Ramos (cell line): ENCODE measurements at regions not wholly inside any gene's neighbourhood (a gene's known extent, or its start where the extent isn't known, plus 50 kb on each side); places are given as distances from the start of the nearest gene placed in this dataset.
"Not testable (repeated sequence)": the region's sequence is repeated elsewhere in the genome, so short reads cannot be mapped to it uniquely, and the experiment has no call there.

ENCODE experiments used
- in situ Hi-C: fragments of 300-500 bp; cut with MboI; formaldehyde crosslinking; loops from one replicate; pipeline ENCODE4 v1.14.3; 2022; ENCODE audit warnings: low sequenced_read_pairs; ENCODE audit not compliant: unreplicated experiment

DNA sequence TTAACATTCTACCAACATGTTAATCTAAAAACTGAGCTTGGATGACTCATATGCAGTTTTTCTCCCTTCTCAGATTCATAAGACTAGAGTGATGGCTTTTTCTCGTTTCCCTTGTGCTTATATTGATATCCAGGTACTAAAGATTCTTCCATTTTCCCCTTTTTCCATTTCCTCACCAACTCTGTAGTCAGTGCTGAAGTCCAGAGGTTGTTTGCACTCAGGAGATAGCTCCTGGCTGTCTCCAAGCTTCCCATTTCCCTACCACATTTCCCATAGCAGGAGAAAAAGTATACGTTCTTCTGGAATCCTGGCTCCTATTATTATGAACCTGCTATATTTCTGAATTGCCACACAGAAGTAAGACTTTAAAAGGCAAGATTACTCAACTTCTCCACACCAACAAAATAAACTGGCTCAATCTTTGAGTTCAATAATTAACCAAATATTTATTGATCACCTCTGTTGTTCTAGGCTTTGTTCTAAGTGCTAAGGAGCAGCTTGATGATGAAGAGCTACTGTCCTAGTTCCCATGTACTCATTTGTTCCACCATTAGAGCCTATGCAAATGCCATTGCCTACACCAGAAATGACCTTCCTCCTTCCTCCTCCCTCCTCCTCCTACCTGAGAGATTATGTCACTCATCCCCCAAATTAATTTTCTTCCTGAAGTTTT, 454.4 kb upstream of the RPS6KA3 start:
- in situ Hi-C loops = no loop called here

DNA sequence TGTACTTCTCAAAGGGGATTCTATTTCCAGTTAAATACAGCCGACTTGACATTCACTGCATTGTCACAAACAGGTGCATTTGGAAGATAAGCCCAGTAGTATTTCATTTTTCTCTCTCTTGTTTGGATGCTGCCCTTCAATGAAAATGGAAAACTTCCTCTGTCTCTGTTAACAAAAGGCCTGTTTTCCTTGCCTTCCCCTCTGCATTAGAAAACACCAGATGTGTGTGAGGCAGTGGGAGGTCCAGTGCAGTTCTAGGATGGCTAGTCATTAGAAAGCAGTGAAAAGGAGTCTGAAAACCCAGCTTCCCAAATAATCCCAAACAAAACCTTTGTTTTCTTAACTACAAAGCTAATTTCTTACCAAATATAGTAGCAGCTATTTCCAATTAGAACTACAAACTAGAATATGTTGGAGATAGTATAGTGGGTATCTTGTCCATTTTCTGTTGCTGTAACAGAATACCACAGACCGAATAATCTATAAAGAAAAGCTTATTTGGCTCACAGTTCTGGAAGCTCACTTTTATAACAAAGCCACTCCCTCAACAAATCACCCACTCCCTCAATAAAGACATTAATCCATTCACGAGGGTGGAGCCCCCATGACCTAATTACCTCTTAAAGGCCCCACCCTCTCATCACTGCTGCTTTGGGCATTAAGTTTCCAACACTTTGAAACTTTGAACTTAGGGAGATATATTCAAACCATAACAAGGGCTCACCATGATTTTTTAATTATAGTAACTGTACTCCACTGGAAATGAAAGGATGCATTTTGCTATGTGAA, 452.1 kb upstream of the RPS6KA3 start:
- in situ Hi-C loops = no loop called here

DNA sequence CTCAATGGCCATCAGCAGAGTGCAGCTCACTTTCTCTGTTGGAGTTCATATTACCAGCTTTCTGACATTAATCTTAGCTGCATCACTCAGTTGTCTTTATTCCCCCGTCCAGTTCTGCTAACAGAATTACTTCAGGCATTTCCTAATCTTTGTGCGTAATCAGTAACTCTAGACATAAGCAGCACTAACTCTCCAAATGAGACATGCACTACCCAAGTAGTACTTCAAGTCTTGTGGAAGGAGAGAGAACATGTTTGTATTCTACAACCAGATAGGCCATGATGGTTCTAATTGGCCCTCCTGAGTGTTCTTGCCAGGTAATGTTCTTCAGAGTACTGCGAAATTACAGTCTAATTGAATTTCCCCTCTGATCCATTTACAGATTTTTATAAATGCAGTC, 448.5 kb upstream of the RPS6KA3 start:
- in situ Hi-C loops = no loop called here

DNA sequence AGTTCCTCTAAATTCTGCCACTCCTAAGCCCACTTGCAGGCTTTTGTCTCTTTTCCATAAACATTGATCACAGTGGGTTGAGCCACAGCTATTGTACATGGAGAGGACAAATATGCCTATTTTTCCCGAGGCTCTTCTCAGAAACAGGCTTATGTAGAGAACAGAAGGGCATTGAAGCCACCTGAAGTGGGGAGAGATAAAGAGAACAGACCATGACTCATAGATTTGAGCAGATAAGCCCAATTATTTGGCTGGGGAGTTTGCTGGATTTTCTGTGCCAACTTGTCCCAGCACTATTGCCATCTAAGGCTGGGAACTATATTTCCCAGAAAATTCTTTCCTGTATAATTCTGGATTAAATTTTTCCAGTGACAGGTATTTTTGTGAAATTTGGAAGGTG, 446.1 kb upstream of the RPS6KA3 start:
- in situ Hi-C loops = no loop called here

DNA sequence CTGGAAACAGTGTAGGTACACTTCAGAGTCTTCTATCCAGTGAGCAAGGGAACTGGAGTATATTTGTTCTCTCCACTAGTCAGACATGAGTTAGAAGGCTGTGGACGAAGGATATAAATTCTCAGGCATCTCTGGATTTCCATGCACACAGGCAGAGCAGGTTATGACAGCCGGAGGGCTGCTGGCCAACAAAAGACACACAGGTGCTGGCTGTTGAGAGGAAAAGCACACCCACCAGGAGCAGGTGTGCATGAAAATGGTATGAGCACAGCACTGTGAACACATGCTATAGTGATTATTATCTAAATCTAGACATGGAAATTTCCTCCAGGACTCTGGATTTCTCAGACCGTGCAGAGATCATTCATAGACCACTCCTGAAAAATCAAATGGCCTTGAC, 444.7 kb upstream of the RPS6KA3 start:
- in situ Hi-C loops = no loop called here

DNA sequence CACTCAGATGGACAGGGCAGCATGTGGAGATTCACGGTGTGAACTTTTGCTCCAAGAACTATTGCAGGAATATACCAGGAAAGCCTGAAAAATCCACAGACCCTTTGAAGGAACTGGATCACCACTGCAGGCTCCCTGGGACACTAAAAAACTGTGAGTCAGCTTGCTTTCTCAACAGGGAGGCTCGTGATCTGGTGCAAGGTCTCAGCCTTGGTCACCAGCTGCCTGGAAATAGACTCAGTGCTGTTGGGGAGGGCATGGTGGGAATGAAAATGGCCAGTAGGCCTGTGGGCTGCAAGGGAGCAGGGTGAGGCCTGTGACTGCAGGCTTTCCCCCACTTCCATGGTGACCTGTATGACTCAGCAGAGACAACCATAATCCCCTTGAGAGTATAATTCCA, 426.4 kb upstream of the RPS6KA3 start:
- in situ Hi-C loops = no loop called here

DNA sequence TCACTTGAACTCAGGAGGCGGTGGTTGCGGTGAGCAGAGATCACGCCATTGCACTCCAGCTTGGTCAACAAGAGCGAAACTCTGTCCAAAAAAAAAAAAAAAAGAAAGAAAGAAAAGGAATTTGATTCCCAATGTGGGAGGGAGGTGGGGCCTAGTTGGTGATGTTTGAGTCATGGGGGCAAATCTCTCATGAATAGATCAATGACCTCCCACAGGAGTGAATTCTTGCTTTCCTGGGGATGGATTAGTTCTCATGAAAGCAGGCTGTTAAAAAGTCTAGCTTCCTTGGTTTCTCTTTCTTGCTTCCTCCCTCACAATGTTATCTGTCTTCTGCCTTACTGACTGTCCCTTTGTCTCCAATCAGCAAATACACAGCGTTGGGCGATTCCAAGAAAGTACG, 419.5 kb upstream of the RPS6KA3 start:
- in situ Hi-C loops = no loop called here

DNA sequence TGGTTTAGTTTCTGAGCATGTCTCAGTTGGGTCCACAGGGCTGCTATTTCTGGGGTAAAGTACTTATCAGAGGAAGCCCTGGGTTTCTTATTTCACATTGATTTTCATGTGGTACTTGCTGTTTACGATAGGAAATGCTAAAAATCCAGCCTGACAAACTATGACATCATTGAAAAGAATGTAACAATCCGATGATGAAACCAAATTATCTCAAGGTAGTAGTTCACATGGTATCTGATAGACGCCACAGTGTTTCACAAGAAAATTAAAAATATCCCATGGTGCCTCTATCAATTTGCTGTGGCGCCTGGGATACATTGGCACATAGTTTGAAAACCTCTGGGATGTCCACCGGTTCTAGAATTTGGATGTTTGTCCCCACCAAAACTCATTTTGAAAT, 418.9 kb upstream of the RPS6KA3 start:
- in situ Hi-C loops = no loop called here

DNA sequence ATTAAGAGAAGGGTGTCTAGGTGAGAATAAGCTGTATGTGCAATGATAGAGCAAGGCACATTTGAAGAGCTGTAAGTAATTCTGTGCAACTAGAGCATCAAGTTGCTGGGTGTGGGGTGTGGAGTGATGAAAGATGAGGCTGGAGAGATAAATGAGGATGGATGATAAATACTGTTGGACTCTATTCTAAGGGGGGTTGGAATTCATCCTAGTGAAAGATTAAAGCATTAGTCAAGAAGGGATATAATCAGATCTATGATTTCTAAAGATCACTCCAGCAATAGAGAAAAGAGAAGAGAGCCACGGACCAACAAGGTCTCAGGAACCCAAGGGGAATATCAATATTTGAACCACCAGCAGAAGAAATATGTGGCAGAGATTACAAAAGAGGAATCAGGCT, 415.0 kb upstream of the RPS6KA3 start:
- in situ Hi-C loops = no loop called here

DNA sequence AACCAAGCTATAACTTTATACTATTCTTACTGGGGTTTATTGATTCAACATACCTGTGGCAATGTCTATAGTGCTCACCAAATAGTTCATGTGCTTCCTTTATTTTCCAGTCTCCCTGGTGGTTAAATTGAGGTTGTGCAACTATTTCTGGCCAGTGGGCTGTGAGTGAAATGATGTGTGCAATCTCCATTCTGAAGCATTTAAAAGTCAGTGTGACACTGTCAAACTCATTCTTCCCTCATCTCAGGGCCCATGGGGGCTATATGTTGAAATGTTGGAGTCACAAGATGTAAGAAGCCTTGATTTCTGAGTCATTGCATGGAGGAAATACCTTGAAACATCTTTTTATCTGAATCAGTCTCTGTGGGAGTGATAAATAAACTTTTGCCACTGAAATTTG, 414.3 kb upstream of the RPS6KA3 start:
- in situ Hi-C loops = no loop called here

DNA sequence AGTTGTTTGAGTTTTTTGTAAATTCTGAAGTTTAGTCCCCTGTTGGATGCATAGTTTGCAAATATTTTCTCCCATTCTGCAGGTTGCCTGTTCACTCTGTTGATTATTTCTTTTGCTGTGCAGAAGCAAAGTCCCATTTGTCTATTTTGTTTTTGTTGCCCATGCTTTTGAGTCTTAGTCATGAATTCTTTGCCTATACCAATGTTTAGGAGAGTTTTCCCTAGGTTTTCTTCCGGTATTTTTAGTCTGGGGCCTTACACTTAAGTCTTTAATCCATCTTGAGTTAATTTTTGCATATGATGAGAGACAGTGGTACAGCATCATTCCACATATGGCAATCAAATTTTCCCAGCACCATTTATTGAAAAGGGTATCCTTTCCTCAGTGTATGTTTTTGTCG, 405.8 kb upstream of the RPS6KA3 start:
- in situ Hi-C loops = no loop called here

DNA sequence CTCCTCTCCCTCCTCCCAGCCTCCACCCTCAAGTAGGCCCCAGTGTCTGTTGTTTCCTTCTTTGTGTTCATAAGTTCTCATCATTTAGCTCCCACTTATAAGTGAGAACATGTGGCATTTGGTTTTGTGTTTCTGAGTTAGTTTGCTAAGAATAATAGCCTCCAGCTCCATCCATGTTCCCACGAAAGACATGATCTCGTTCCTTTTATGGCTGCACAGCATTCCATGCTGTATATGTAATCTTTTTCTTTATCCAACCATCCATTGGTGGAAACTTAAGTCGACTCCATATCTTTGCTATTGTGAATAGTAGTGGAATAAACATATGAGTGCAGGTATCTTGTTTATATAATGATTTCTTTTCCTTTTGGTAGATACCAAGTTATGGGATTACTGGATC, 405.0 kb upstream of the RPS6KA3 start:
- in situ Hi-C loops = not testable (repeated sequence)

DNA sequence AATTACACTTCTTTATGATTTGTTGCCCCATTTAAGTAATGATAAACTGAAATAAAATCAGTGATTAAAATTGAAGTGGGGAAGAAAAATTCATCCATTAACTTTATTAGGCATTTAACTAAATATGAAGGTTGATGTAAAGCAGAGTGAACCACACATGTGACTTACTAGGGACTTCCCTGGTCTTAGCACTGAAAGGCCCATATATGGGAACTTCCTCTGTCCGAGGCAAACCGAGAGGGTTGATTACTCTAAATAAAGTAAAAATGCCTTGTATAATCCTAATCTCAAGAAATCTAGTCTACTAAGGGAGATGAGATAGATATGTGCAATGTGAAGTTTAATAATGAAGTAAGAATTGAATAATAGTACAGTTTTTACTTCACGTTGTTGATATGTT, 403.9 kb upstream of the RPS6KA3 start:
- in situ Hi-C loops = no loop called here

DNA sequence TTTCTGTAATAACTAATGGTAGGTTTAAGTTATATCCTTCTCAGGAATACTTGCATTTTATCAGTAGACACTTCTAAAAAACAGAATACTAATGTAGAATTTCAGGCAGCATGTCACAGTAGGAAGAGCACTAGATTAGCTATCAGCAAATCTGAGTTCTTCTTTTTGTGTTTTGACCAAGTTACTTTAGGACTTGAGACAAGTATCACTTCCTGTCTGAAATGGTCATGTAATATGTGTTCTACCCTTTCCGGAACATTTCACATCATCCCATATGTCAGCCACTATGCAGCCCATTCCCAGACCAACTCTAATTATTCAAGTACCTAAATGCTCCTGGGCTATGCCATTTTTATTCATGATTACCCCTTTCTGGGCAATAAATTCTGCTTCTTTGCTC, 401.8 kb upstream of the RPS6KA3 start:
- in situ Hi-C loops = no loop called here

DNA sequence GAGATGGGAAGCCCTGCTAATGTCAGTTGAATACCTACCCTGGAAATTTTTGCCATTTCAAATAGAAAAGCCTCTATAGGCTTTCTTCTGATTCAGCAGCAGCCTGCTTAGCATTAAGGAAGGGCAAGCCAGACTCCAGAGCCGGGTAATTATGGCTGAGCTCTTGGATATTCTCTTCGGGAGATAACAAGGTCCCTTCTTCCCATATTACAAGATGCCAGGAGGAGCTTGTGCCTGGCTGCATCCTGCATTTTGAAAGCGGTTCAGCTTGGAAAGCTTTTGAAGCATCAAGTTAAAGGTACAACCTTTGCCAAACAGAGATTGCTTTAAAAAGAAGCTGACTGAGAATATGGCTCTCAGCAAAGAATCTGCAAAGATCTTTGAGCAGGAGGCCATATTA, 399.6 kb upstream of the RPS6KA3 start:
- in situ Hi-C loops = no loop called here

DNA sequence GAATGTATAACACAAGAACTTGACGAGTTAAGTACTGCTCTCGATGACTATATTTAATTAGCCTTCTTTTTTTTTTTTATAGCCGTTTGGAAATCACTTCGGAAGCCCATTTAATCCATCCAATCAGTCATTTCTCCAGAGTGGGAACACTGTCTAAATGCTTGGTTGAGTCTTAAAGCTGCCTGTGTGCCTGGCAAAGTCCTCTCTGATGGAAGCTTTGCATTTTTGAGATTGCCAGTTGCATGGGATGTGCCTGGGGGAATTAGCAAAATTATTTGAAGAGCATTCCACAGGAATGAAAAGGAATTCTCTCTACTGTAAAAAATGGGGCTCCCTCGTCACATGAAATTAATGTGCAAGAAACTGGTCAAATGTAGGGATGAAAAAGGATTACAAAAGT, 398.8 kb upstream of the RPS6KA3 start:
- in situ Hi-C loops = no loop called here

DNA sequence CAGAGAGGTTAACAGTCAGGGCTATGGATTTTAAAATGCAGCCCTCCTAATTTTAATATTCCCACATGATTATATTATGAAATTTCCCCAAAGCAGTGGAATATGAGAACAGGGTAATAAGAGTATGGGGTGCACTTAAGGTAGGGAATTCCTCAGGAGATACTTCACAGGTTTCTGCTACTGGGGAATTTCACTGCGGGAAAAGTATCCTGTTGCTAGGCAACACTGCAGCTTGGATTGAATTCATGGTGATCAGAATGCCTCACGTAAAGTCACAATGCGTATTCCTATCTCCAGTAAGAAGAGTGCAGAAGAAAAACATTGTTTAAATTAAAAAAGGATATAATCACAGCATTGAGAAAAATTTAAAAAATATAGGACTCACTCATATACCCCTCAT, 398.1 kb upstream of the RPS6KA3 start:
- in situ Hi-C loops = no loop called here

DNA sequence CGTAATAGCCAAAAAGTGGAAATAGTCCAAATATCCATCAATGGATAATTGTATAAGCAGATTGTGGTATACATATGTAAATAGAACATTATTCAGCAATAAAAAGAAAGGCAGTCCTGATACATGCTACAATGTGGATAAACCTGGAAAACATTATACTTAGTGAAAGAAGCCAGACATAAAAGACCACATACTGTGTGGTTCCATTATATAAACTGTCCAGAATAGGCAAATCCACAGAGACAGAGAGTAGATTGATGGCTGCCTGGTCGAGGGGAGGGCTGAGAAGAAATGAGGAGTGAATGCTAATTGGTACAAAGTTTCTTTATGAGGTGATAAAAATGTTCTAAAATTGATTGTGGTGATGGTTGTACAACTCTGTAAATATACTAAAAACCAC, 397.4 kb upstream of the RPS6KA3 start:
- in situ Hi-C loops = no loop called here

DNA sequence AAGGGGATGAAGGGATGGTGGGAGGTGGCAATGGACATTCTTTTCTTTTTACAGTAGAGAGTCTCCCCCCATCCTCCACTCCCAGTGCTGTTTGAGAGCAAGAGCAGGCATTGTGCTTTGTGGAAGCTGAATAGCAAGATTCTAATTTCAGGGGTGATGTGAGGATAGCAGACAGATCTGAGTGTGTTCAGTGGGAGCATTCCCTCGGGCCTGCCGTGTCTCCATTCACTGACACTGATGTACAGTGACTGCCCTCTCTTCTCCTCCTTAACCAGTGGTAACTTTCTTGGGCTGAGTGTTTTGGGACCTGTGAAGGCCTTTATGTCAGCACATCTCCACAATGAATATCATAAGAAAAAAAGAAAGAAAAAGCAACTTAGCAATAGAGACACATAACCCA, 396.6 kb upstream of the RPS6KA3 start:
- in situ Hi-C loops = no loop called here

DNA sequence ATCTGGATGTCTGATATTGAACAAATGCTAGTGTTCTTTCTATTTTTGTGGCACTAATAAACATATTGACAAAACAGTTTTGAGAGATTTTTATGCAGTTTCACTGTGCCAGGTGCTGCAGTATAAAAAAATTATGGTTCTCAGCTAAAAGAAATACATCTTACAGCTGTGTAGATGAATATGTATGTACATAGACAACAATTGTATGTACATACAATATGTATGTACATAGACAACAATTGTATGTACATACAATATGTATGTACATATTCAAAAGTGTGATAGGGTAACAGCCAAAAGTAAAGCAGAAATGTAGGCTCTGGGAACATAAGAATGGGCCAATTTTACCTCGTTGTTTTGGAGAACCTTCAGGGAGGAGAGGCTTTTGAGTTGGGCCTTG, 390.0 kb upstream of the RPS6KA3 start:
- in situ Hi-C loops = no loop called here

DNA sequence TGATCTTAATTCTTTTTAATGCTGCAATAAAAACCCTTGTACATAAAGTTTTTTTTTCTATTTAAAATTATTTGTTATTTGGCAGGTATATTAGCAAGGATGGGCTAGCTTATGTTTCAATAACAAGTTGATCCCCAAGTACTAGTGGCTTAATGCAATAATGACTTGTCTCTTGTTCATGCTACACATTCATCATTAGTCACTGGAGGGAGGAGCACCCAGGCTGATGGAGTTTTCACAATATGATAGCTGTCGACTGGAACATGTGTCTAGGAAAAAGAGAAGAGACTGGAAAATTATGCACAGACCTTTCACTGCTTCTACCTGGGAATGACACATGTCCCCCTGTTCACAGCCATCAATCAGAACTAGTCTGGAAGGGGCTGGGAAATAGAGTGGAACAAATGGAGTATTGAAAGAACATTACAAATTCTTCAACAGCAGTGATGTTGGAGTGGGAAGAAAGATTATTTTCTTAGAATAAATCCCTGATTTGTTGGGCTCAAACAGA, 387.9 kb upstream of the RPS6KA3 start:
- in situ Hi-C loops = no loop called here

DNA sequence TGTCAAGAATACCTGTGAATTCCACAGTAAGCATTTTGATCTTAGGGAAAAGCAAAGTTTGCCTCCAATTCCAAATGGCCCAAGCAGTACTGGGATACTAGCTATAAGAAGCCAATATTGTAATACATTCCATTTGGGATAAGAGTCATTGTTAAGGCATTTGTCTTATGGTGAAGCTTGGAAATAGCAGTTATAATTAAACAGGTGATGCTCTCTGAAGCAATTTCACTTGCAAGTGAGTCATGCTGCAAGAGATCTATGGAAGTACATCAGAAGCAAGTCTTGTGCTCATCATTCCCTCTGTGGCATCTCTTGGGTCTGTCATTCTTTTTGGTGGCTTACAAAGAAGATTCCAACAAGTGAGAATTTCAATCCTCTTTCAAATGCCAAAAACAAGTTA, 386.4 kb upstream of the RPS6KA3 start:
- in situ Hi-C loops = no loop called here
